ENCODE measurements at regions not wholly inside any gene's neighbourhood (a gene's known extent, or its start where the extent isn't known, plus 50 kb on each side); places are given as distances from the start of the nearest gene placed in this dataset.

- H3K4me3 ChIP-seq (ENCODE audit: control insufficient read depth, low read depth, low read length): no peak overlapping the region
These were observed 673.1 kb downstream of the SOCS6 start for GRCh38 chr18:70961939-70962338.

DNA sequence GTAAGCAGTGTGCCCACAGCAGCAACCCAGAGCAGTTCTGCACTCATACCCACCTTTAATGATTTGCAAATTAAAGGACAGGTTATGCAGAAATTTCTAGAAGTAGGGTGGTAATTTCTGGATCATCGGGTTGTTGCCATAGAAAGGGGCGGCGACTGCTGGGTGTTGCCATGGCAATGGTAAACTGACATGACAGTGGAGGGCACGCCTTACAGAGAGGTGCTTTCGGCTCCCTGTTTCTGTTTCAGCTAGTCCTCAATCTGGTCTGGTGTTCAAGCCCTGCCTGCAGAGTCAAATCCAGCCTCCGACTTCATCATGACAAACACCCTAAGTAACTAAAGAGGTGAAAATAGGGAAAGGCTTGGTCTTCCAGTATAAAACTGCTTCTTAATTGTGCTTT is 667.7 kb downstream of the SOCS6 start:
- no peak overlapping the region for H3K4me3 ChIP-seq (ENCODE audit: control insufficient read depth, low read depth, low read length)
- DNase-seq (ENCODE audit: low read depth): no peak
- TF ChIP-seq, protein P1, sequence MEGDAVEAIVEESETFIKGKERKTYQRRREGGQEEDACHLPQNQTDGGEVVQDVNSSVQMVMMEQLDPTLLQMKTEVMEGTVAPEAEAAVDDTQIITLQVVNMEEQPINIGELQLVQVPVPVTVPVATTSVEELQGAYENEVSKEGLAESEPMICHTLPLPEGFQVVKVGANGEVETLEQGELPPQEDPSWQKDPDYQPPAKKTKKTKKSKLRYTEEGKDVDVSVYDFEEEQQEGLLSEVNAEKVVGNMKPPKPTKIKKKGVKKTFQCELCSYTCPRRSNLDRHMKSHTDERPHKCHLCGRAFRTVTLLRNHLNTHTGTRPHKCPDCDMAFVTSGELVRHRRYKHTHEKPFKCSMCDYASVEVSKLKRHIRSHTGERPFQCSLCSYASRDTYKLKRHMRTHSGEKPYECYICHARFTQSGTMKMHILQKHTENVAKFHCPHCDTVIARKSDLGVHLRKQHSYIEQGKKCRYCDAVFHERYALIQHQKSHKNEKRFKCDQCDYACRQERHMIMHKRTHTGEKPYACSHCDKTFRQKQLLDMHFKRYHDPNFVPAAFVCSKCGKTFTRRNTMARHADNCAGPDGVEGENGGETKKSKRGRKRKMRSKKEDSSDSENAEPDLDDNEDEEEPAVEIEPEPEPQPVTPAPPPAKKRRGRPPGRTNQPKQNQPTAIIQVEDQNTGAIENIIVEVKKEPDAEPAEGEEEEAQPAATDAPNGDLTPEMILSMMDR (conservative IDR thresholded peaks at IDR 0.05; ENCODE audit: control insufficient read depth, insufficient read depth, low read depth, low read length): no peak

More at GRCh38 chr18:70961939-70962338, 673.1 kb downstream of the SOCS6 start:
- no peak for DNase-seq (ENCODE audit: low read depth)
- TF ChIP-seq, protein P1 (conservative IDR thresholded peaks at IDR 0.05; ENCODE audit: control insufficient read depth, insufficient read depth, low read depth, low read length): no peak

DNA sequence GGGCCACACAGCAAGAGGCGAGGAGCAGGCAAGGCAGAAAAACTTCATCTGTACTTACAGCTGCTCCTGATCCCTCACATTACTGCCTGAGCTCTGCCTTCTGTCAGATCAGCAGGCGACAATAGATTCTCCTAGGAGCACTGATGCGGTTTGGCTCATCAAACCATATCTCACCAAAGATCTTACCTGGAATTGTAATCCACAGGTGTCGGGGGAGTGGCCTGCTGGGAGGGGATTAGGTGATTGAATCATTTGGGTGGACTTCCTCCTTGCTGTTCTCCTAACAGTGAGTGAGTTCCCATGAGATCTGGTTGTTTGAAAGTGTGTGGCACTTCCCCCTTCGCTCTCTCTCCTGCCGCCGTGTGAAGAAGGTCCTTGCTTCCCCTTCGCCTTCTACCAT is 647.3 kb downstream of the SOCS6 start:
- no peak overlapping the region for H3K4me3 ChIP-seq (ENCODE audit: control insufficient read depth, low read depth, low read length)
- TF ChIP-seq, protein P1 (conservative IDR thresholded peaks at IDR 0.05; ENCODE audit: control insufficient read depth, insufficient read depth, low read depth, low read length): no peak
- no peak for DNase-seq (ENCODE audit: low read depth)

GRCh38 chr18:70931942-70932814 is 643.3 kb downstream of the SOCS6 start:
- no peak overlapping the region for H3K4me3 ChIP-seq (ENCODE audit: control insufficient read depth, low read depth, low read length)
- peak; percentile 45 for DNase-seq (ENCODE audit: low read depth)
- TF ChIP-seq, protein P1 (conservative IDR thresholded peaks at IDR 0.05; ENCODE audit: control insufficient read depth, insufficient read depth, low read depth, low read length): peak; percentile 62

GRCh38 chr18:70920840-70921374 is 632.1 kb downstream of the SOCS6 start:
- no peak for DNase-seq (ENCODE audit: low read depth)
- no peak overlapping the region for H3K4me3 ChIP-seq (ENCODE audit: control insufficient read depth, low read depth, low read length)
- TF ChIP-seq, protein P1 (conservative IDR thresholded peaks at IDR 0.05; ENCODE audit: control insufficient read depth, insufficient read depth, low read depth, low read length): no peak

DNA sequence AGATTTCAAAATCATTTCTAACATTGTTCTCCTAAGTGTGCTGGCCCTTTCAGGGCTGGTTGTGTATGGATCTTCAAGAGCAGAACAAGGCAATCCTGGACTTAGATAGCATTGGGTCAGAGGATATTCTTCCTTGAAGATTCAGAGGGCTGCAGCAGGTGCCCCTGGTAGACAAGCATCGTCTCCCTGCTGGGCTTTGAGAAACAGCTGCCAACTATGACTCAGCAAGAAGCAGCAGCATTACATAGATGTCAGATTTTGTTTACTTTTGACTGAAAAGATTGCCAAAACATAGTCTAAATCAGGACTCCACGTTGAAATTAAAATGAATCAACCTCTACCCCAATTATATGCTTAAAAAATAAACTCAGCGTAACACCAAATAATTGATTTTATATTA is 618.8 kb downstream of the SOCS6 start:
- no peak for DNase-seq (ENCODE audit: low read depth)
- TF ChIP-seq, protein P1 (conservative IDR thresholded peaks at IDR 0.05; ENCODE audit: control insufficient read depth, insufficient read depth, low read depth, low read length): no peak

More for the DNA sequence above, 618.8 kb downstream of the SOCS6 start:
- H3K4me3 ChIP-seq (ENCODE audit: control insufficient read depth, low read depth, low read length): no peak overlapping the region
